ENCODE measurements at regions not wholly inside any gene's neighbourhood (a gene's known extent, or its start where the extent isn't known, plus 50 kb on each side); places are given as distances from the start of the nearest gene placed in this dataset.

DNA sequence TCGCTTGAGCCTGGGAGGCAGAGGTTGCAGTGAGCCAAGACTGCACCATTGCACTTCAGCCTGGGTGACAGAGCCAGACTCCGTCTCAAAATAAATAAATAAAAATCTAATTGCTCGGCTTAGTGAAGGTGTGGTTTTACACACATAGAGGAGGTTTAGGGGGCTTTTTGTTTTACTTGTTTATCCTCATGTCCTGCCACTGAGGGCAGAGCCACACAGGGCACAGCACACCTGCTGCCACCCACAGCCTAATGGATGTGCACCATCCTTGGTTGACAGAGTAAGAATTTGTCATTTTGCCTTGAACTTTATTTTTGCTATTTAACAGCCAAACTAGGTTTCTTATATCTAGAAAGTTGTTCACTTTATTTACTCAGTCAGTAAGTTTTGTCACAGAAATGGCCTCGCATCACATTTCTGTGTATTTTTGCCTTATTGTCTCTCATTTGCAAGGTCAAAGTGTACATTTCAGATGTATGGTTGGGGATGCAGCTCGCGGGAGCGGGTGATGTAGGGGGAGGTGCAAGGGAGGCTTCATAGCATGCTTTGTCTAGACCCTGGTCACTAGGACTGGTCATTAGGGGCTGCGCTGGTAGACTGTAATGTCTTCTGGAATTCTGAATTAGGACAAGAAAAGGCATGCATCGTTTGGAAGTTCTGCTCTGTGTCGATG lies 67.8 kb upstream of the NAA20 start:
- TF ChIP-seq CREB1 (CRISPR knock-in tag; IDR thresholded peaks at IDR 0.05; ENCODE audit: low read depth) (no peak), ZNF331 (CRISPR knock-in tag; IDR thresholded peaks at IDR 0.05; ENCODE audit: low read depth) (no peak), EZH2 (IDR thresholded peaks at IDR 0.05; ENCODE audit: low read depth, unreplicated experiment) (no peak), POLR2AphosphoS5 (IDR thresholded peaks at IDR 0.05; ENCODE audit: low read depth) (no peak), ZNF114 (CRISPR knock-in tag; IDR thresholded peaks at IDR 0.05) (no peak), STAT1 (IDR thresholded peaks at IDR 0.05; ENCODE audit: unreplicated experiment) (no peak), EZH2phosphoT487 (IDR thresholded peaks at IDR 0.05; ENCODE audit: unreplicated experiment) (no peak)
- TF ChIP-seq, protein P1, sequence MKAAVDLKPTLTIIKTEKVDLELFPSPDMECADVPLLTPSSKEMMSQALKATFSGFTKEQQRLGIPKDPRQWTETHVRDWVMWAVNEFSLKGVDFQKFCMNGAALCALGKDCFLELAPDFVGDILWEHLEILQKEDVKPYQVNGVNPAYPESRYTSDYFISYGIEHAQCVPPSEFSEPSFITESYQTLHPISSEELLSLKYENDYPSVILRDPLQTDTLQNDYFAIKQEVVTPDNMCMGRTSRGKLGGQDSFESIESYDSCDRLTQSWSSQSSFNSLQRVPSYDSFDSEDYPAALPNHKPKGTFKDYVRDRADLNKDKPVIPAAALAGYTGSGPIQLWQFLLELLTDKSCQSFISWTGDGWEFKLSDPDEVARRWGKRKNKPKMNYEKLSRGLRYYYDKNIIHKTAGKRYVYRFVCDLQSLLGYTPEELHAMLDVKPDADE (IDR thresholded peaks at IDR 0.05): no peak
- TF ChIP-seq, protein P2, sequence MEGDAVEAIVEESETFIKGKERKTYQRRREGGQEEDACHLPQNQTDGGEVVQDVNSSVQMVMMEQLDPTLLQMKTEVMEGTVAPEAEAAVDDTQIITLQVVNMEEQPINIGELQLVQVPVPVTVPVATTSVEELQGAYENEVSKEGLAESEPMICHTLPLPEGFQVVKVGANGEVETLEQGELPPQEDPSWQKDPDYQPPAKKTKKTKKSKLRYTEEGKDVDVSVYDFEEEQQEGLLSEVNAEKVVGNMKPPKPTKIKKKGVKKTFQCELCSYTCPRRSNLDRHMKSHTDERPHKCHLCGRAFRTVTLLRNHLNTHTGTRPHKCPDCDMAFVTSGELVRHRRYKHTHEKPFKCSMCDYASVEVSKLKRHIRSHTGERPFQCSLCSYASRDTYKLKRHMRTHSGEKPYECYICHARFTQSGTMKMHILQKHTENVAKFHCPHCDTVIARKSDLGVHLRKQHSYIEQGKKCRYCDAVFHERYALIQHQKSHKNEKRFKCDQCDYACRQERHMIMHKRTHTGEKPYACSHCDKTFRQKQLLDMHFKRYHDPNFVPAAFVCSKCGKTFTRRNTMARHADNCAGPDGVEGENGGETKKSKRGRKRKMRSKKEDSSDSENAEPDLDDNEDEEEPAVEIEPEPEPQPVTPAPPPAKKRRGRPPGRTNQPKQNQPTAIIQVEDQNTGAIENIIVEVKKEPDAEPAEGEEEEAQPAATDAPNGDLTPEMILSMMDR (conservative IDR thresholded peaks at IDR 0.05; ENCODE audit: low read depth in 2 of 2): no peak
- TF ChIP-seq, protein P3, sequence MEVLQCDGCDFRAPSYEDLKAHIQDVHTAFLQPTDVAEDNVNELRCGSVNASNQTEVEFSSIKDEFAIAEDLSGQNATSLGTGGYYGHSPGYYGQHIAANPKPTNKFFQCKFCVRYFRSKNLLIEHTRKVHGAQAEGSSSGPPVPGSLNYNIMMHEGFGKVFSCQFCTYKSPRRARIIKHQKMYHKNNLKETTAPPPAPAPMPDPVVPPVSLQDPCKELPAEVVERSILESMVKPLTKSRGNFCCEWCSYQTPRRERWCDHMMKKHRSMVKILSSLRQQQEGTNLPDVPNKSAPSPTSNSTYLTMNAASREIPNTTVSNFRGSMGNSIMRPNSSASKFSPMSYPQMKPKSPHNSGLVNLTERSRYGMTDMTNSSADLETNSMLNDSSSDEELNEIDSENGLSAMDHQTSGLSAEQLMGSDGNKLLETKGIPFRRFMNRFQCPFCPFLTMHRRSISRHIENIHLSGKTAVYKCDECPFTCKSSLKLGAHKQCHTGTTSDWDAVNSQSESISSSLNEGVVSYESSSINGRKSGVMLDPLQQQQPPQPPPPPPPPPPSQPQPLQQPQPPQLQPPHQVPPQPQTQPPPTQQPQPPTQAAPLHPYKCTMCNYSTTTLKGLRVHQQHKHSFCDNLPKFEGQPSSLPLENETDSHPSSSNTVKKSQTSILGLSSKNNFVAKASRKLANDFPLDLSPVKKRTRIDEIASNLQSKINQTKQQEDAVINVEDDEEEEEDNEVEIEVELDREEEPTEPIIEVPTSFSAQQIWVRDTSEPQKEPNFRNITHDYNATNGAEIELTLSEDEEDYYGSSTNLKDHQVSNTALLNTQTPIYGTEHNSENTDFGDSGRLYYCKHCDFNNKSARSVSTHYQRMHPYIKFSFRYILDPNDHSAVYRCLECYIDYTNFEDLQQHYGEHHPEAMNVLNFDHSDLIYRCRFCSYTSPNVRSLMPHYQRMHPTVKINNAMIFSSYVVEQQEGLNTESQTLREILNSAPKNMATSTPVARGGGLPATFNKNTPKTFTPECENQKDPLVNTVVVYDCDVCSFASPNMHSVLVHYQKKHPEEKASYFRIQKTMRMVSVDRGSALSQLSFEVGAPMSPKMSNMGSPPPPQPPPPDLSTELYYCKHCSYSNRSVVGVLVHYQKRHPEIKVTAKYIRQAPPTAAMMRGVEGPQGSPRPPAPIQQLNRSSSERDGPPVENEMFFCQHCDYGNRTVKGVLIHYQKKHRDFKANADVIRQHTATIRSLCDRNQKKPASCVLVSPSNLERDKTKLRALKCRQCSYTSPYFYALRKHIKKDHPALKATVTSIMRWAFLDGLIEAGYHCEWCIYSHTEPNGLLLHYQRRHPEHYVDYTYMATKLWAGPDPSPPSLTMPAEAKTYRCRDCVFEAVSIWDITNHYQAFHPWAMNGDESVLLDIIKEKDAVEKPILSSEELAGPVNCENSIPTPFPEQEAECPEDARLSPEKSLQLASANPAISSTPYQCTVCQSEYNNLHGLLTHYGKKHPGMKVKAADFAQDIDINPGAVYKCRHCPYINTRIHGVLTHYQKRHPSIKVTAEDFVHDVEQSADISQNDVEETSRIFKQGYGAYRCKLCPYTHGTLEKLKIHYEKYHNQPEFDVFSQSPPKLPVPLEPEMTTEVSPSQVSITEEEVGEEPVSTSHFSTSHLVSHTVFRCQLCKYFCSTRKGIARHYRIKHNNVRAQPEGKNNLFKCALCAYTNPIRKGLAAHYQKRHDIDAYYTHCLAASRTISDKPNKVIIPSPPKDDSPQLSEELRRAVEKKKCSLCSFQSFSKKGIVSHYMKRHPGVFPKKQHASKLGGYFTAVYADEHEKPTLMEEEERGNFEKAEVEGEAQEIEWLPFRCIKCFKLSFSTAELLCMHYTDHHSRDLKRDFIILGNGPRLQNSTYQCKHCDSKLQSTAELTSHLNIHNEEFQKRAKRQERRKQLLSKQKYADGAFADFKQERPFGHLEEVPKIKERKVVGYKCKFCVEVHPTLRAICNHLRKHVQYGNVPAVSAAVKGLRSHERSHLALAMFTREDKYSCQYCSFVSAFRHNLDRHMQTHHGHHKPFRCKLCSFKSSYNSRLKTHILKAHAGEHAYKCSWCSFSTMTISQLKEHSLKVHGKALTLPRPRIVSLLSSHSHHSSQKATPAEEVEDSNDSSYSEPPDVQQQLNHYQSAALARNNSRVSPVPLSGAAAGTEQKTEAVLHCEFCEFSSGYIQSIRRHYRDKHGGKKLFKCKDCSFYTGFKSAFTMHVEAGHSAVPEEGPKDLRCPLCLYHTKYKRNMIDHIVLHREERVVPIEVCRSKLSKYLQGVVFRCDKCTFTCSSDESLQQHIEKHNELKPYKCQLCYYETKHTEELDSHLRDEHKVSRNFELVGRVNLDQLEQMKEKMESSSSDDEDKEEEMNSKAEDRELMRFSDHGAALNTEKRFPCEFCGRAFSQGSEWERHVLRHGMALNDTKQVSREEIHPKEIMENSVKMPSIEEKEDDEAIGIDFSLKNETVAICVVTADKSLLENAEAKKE (CRISPR knock-in tag; IDR thresholded peaks at IDR 0.05): no peak
- TF ChIP-seq, protein P4, sequence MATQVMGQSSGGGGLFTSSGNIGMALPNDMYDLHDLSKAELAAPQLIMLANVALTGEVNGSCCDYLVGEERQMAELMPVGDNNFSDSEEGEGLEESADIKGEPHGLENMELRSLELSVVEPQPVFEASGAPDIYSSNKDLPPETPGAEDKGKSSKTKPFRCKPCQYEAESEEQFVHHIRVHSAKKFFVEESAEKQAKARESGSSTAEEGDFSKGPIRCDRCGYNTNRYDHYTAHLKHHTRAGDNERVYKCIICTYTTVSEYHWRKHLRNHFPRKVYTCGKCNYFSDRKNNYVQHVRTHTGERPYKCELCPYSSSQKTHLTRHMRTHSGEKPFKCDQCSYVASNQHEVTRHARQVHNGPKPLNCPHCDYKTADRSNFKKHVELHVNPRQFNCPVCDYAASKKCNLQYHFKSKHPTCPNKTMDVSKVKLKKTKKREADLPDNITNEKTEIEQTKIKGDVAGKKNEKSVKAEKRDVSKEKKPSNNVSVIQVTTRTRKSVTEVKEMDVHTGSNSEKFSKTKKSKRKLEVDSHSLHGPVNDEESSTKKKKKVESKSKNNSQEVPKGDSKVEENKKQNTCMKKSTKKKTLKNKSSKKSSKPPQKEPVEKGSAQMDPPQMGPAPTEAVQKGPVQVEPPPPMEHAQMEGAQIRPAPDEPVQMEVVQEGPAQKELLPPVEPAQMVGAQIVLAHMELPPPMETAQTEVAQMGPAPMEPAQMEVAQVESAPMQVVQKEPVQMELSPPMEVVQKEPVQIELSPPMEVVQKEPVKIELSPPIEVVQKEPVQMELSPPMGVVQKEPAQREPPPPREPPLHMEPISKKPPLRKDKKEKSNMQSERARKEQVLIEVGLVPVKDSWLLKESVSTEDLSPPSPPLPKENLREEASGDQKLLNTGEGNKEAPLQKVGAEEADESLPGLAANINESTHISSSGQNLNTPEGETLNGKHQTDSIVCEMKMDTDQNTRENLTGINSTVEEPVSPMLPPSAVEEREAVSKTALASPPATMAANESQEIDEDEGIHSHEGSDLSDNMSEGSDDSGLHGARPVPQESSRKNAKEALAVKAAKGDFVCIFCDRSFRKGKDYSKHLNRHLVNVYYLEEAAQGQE (IDR thresholded peaks at IDR 0.05; ENCODE audit: unreplicated experiment): no peak
- Histone ChIP-seq H3K4me3 (no peak overlapping the region), H3K4me2 (no peak overlapping the region), H3K79me2 (replicated peaks; ENCODE audit: insufficient read depth) (no peaks in the 10 kb centered on the region), H3F3A (replicated peaks; ENCODE audit: low read depth) (no peaks in the 10 kb centered on the region), H3K9me2 (ENCODE audit: insufficient read depth) (no peaks in the 10 kb centered on the region), H2AFZ (no peak overlapping the region), H4K20me1 (replicated peaks; ENCODE audit: insufficient read depth) (no peaks in the 10 kb centered on the region), H3K27me3 (ENCODE audit: insufficient read depth) (no peaks in the 10 kb centered on the region), H3K27ac (ENCODE audit: low read depth) (no peak overlapping the region), H3K4me1 (ENCODE audit: insufficient read depth) (no peaks in the 10 kb centered on the region), H3K36me3 (ENCODE audit: insufficient read depth) (no peaks in the 10 kb centered on the region)
- Mint-ChIP-seq H3K27ac (no peak overlapping the region), H3K36me3 (ENCODE audit: low read depth) (no peaks in the 10 kb centered on the region), H3K9me3 (no peaks in the 10 kb centered on the region; the same call in 2 of the 3 replicates), H3K4me1 (no peaks in the 10 kb centered on the region), H3K27me3 (ENCODE audit: insufficient read depth, low read depth, poor library complexity) (no peaks in the 10 kb centered on the region), H3K4me3 (no peak overlapping the region)
- ATAC-seq: no peak
- no peak for DNase-seq (ENCODE audit: low spot score)

Measured in GM23338 (cell line).